ENCODE measurements at regions not wholly inside any gene's neighbourhood (a gene's known extent, or its start where the extent isn't known, plus 50 kb on each side); places are given as distances from the start of the nearest gene placed in this dataset.

DNA sequence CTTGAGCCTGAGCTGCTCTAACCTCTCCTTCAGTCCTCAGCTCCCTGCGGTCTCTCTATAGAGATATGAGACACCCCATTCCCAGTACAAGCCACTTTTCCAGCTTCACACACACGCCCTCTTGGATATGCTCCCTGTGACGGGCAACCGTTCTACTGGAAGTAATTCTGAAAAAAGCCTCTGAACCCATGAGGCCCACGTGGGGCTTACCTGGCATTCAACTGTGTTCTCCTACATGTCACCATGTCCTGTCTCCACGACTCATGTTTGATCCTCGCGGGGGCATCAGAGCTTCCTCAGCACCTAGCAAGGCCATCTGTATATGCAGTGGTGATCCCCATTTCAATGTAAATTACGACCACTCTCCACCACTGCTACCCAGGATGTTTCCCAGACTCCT is 69.2 kb upstream of the DUSP22 start:
- no peak for TF ChIP-seq POLR2A (IDR thresholded peaks at IDR 0.05)
- TF ChIP-seq, protein P1, sequence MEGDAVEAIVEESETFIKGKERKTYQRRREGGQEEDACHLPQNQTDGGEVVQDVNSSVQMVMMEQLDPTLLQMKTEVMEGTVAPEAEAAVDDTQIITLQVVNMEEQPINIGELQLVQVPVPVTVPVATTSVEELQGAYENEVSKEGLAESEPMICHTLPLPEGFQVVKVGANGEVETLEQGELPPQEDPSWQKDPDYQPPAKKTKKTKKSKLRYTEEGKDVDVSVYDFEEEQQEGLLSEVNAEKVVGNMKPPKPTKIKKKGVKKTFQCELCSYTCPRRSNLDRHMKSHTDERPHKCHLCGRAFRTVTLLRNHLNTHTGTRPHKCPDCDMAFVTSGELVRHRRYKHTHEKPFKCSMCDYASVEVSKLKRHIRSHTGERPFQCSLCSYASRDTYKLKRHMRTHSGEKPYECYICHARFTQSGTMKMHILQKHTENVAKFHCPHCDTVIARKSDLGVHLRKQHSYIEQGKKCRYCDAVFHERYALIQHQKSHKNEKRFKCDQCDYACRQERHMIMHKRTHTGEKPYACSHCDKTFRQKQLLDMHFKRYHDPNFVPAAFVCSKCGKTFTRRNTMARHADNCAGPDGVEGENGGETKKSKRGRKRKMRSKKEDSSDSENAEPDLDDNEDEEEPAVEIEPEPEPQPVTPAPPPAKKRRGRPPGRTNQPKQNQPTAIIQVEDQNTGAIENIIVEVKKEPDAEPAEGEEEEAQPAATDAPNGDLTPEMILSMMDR (IDR thresholded peaks at IDR 0.05): no peak
